HG03095 (cell line): ENCODE measurements at regions not wholly inside any gene's neighbourhood (a gene's known extent, or its start where the extent isn't known, plus 50 kb on each side); places are given as distances from the start of the nearest gene placed in this dataset.

Experiments used
- ATAC-seq: cut with Tn5 transposase; IDR thresholded peaks from one replicate; pipeline ENCODE4 v1.9.1; 2021; ENCODE audit warnings: moderate library complexity; ENCODE audit not compliant: unreplicated experiment

DNA sequence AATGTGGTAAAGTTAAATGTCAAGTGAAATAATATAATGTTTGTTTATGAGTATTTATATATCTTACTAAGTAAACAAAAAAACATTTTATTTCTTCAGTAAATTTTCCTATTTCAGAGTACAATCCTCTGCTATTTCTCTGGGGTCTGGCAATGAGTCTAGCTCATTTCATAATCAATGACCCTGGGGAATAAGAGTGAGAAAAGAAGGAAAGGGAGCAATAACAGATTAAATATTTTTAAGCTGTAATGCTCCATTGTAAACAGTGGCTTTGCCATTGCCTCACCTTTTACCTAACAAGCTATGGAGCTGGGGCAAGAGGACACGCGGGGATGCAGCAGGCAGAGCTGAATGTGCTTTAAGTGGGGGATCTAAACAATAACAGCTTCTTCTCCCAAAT, 1071.9 kb downstream of the FLRT2 start:
- ATAC-seq = no peak

DNA sequence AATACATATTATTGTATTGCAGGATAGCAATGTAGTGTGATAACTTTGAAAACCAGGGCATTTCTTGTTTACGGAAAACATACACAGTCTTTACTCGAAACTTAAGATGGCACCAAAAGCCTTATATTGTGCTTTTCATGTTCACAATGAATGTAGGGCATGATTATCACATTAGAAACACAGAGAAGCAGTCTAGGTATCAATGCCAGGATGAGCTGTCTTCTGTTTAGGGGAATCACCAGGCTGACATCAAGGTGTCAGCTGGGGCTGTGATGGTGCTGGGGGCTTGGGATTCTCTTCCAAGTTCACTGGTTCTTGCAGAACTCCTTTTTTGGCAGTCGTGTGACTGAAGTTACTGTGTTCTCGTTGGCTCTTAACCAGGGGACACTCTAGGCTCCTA, 1067.3 kb downstream of the FLRT2 start:
- no peak for ATAC-seq

DNA sequence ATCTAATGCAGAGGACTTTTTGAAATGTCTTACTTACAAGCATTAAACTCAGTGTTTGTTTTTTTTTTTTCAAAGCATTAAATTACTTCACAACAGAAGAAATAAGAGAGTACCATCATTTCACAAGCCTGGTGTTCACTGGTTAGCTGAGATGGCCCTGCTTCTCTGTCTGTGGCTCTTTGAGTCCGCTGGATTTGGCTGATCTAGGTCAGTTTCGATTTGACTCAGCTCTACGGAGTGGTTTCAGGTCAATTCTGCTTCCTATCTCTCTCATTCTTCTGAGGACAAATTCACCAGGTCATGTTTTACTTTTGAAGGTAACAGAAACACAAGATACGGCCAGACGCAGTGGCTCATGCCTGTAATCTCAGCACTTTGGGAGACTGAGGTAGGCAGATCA, 1066.1 kb downstream of the FLRT2 start:
- no peak for ATAC-seq

DNA sequence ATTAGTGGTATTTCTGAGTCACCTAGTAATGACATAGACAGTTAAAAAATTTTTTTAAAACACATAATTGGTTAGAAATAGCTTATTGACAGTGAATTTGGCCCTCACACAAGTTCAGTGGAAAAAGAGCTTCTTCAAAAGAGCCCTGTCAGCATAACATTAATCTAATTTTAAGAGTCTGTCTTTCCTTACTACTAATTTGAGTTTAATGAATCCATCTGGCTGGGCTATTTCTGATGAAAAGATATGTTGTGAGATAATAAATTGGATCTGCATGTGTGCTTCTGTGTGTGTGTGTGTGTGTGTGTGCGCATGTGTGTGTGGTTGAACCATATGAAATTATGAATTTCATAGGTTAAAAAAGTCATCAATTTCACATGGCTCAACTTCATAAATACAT, 1045.2 kb downstream of the FLRT2 start:
- no peak for ATAC-seq

DNA sequence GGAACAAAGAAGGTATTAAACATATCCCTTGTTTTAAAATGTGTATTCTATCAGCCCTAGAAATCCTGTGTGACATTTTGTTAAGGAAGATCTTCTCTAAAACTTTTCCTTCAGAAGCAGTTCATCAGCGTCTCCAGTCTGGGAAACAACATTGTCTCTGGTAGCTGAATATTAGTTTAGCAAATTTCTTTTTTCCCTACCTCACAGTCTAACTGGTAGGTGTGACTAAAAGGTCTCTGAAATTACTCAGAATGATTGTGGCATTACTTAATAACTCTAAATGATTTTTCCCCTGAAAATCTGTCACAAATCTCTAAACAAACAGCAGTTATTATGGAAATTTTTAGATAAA, 1044.8 kb downstream of the FLRT2 start:
- ATAC-seq = no peak

DNA sequence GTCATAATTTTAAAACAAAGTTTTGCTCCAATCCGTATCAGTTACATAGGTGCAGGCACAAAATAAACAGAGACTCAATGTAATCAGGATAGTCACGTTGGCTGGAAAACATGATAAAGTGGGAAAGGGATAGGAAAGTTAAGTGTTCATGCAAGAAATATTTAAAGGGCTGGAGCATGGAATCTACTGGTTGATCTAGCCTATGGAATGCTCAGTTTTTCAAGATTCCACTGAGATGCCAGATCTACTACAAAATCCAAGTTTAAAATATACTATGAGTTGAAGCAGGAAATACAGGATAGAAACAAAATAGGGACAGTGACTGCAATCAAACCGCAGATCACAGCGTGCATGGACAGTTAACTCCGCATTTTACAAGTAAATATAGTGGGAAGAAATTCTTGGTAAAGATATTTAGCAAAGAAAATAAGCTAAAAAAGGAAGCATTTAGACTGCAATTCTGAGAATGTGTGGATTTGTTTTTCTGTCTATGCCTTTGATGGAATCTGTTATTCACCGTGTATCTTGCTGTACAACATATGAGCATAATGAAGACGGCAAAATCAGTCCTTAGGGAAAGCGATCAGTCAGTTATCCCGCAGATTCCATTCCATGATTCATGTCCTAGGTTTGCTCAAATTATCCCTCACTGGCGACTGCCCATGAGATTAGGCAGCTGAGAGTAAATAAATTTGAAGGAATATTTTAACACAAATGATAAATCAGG, 1044.3 kb downstream of the FLRT2 start:
- no peak for ATAC-seq

DNA sequence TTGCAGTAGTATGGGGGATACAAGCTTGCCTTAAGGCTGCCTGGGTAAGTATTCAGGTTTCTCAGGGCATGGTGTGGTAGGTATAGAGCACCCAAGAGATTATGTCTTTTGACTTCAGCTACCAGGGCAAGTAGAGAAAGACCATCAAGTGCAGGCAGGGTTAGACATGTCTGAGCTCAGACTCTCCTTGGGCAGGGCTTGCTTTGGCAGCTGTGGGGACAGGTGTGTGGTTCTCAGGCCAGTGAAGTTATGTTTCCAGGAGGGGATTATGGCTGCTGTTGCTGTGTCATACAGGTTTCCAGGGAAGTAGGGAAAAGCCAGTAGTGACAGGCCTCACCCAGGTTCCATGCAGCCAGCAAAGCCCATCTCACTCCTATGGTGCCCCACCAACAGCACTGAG, 1040.4 kb downstream of the FLRT2 start:
- ATAC-seq = no peak

DNA sequence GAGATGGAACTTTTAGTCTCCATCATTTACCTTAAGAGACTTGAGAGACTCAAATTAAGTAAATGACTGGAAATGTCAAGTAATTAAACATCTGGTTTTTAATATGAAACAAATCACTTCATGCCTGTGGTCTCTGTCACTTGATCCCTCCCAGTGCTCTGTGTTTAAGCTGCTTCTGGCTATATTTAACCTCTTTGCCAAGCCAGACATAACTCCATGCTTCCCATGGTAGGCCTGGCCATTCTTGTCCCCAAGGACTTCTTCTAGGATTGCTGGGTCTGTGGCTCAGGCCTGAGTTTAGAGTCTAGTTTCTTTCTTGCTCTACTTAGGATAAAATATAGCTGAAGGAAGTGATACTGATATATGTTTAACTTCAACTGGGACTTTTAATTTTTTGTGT, 1013.6 kb downstream of the FLRT2 start:
- no peak for ATAC-seq

DNA sequence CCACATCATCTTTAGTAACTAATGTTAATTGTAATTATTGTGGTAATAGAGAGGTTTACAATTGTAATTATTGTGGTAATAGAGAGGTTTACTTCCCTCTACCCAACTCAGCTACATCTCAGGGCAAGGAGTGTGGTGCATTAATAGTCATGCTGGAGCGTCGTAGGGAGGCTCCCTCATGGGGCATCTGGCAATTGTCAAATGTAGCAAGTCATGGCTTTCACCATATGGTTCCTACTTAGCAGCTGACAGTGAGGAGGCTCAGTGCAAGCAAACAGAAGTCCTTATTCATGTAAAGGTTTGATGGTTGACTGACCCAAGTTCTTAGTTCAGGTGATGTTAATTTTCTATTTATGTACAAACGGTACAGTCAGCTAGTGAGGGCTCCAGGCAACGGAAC, 1012.0 kb downstream of the FLRT2 start:
- no peak for ATAC-seq

DNA sequence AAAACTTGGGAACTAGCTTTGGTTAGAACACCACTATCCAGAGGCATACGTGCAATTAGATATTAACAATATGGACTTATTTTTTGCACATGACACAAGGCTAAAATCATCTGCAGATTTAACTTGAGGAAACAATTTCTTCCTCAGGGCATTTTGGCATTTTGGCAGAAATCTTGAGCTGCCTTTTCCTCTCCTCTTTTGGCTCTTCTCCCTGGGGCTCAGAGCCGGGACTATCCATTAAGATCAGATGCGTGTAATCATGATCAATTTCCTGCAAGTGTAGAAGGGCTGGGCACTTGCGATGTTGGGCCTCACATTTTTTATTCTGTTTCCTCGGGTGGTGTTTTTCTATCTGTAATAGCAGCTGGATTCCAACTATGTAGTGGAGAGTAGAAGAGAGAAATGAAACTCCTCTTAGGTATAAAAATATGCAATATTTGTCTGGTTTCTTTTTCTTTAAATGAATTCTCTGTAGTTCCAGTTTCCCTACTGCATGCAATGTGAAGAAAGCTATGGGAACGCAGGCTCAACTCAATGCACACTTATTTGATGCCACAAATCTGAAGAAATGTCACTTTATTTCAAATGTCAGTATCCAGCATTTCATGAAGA, 1010.8 kb downstream of the FLRT2 start:
- ATAC-seq = no peak

DNA sequence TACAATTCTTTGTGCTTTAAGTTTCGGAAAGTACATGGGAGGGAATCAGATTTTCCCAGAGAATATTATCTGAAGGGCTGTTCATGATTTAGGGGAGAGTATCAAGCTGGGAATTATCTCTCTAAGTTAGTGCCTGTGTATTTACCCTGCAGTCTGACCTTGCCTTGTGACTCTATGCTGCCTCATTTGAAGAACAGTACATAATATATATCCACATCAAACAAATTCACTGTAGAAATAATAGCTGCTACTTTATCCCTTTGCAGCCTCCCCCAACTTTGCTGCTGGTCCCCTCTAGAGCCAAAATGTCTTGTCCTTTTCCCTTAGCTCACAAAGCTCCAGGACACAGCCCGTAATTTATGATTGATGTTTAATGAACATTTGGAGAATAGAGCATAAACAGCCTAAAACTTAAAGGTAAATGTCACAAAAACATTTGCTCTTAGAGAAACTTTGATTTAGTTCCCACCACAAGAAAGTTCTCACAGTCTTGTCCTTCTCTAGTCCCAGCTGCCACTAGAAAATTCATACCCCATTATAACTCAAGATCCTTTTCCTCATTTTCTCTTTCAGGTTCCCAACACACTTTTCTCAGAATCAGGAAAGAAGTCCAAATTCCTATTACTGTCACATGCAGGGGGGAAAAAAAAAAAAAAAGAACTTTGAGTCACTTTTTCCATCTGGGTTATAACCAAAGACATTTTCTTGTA, 1009.6 kb downstream of the FLRT2 start:
- no peak for ATAC-seq

DNA sequence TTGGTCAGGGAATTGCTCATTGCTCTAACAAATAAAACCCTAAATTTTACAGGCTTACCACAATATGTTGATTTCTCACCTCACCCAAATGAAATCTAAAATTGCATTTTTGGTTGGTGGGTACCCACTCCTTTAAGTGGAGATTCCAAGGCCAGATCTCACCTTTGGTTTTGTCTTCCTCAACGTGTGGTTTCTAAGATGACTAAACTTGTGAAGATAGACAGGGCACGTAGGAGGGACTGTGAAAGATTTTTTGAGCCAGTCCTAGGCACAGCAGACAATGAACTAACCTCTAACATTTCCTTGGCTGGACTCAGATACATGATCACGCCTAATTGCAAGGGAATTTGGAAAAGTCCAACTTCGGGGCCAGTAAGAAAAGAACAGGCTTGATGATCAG, 1003.9 kb downstream of the FLRT2 start:
- ATAC-seq = no peak

DNA sequence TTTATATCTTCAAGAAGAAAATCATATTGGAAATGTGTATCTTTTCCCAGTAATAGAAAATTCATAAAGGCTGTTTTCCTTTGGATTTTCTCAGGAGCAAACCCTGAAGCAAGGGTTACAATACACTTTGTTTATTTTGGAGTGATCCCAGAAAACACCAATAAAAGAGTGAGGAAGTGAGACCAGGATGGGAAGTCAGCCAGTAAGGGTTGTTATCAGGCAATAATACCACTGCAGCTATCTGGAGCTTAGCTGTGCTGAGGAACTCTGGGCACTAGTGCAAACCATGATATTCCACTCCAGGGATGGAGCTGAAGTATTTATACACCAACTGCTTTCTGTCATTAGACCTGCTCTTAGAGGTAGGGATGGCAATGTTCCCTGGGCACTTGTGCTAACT, 1002.3 kb downstream of the FLRT2 start:
- ATAC-seq = no peak

DNA sequence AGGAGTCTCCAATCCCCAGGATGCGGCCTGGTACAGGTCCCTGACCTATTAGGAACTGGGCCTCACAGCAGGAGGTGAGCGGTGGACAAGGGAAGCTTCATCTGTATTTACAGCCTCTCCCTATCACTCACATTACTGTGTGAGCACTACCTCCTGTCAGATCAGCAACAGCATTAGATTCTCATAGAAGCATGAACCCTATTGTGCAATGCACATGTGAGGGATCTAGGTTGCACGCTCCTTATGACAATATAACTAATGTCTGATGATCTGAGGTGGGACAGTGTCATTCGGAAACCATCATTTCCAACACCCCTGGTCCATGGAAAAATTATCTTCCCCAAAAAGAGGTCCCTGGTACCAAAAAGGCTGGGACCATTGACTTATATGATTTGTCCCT, 1000.5 kb downstream of the FLRT2 start:
- no peak for ATAC-seq

DNA sequence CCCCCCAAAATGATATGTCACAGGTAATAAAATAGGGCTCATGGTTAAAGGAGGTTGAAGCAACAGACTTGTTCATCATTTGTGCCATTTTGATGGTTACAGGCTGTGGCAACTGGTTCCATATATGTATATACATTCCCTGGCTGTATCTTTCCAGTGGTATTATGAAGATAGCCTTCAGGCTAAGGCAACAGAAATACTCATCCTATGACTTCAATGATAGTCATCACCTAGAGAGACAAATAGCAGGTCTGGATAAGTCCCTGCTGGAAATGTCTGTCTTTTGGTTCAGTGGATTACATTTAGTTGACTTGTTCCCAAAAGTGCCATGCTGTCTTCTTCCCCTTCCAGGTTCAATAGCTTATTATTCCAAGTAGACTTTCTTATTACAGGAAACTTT, 997.4 kb downstream of the FLRT2 start:
- ATAC-seq = no peak

DNA sequence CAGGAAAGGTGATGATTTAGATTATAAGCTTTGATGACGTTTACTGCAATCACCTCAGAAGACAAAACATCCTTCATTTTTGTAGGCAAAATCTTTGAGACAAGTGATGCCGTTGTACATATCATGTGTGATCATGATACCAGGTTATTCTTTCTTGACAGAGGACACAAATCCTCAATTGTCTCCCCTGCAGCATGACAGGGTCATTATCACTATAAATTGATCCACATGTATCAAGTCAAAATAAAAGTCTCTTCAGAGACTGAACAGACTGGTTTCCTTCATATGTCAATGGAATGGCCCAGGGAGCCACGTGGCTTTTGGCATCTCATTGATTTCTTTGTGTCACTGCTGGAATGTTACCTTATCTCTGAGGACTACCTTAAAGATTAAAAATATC, 995.7 kb downstream of the FLRT2 start:
- no peak for ATAC-seq

DNA sequence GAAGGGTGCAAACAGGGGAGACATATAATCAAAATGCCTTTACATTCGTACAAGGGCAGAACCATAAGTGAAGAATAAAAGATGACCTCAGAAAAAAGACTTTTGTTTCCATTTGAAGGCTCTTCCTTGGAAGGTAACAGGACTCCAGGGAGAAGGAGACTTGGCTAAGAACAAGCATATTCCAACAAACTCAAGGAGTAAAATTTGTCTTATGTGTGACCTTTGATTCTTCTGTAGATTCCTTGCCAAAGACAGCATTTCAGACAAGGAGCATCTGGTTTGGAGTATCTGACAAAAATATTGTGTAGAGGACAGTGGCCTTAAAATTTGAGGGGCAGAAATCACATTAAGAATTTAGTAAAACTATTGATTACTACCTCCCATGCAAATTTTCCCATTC, 991.9 kb downstream of the FLRT2 start:
- ATAC-seq = no peak

DNA sequence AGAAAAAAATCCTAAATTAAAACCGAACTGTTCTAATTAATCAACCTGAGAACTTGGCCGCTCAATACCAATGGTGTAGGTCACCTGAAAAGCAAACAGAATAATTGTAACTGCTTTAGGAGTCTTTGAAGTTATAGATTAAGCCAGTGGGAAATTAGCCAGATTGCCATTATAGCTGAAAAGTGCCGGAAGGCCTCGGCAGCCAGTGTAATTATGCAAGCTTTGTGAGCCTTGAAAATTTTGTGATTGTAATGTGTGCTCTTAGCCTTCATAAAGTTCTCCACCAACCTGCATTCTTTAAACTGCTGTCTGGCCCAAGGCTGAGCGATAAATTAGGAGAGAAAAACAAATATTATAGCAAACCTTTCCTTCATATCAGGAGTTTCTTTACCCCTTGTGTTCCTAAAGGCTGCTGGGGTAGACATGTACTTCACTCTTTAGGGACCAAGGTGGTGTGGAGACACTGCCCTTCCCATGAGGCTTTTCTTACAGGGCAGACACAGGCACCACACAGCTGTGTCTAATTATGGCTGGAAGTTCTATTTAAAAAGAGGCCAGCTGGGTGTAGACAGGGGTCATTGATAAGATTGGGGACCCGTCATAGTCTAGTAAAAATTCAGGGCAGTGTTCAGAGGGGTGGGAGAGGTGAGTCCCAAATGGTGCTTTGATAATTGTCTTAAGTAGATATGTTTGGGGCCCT, 991.2 kb downstream of the FLRT2 start:
- no peak for ATAC-seq

DNA sequence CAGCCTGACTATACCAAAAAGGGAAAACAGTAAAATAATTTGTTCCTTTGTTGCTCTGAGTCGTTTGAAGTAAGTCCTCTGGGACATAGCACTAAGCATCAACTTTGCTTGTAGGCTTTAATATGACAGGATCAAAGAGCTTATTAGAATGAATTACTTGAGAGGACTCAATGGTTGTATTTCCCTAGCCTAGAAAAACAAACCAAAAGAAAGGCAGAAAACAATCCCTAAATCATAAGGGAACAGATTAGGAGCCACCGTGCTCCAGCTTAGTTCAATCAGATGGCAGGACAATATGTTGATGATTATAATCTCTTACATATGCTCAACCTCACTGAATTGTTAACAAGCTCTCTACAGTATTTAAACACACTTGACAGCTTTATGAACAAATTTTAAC, 988.4 kb downstream of the FLRT2 start:
- no peak for ATAC-seq

DNA sequence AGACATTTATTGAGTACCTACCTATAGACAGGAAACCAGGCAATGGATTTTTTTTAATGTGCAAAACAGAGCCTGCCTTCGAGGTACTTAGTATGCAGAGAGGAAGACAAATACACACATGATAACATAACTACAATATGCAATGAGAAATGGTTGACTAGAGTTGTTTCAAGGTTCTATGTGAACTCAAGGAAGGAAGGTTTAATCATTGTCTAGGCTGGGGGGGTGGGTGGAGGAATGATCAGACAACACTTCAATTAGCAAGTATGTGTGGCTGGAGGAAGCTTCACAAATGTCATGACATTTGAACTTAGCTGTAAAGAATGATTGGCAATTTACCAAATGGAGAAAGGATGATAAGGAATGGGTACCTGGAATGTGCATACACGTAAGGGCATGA, 985.3 kb downstream of the FLRT2 start:
- no peak for ATAC-seq

DNA sequence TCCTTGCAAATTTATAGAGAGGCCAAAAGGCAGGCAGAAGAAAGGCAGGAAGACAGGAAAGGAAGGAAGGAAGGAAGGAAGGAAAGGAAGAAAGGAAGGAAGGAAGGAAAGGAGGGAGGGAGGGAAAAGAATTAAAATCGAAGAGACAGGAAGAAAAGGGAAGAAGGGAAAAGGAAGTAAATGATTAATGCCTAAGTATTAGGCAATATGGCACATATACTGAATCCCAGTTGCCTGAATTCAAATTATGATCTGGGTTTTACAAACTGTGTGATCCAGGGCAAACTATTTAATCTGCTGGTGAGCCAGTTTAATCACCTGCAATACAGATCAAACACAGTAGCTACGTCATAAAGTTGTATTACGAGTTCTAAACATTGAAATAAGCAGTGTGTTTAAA, 983.6 kb downstream of the FLRT2 start:
- ATAC-seq = no peak

DNA sequence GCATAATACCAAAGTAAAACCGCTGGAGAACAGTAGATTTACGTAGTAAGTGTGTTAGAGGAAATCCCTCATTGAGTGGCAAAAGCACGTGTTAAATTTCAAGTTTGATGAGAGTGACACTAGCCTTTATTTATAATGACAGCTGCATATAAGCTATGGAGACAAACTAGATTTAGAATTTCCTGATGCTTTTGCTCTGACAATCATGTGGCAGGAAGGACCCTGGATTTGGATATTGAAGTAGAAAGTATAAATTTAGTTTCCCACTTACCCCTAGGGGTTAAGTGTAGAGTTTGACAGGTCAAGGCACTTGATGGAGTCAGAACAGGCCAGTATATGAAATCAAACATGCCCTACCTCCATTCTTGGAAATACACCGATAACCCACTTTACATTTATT, 983.1 kb downstream of the FLRT2 start:
- no peak for ATAC-seq
